SHP77 treated with DMSO at 0.1 percent for 48 hours (cell line): ENCODE measurements at regions not wholly inside any gene's neighbourhood (a gene's known extent, or its start where the extent isn't known, plus 50 kb on each side); places are given as distances from the start of the nearest gene placed in this dataset.

Experiments
- DNase-seq: peaks from one replicate; lab custom pipeline; 2025; lab: John Stamatoyannopoulos, UW

GRCh38 chr14:66070542-66071319 is 415.4 kb upstream of the CCDC196 start:
- no peak for DNase-seq

GRCh38 chr14:66072190-66073084 is 413.7 kb upstream of the CCDC196 start:
- DNase-seq, result no peak

- peak; percentile 18 for DNase-seq
Measured at GRCh38 chr14:66074537-66074936, 411.6 kb upstream of the CCDC196 start.

- no peak for DNase-seq
Measured at GRCh38 chr14:66076176-66076575, 410.0 kb upstream of the CCDC196 start.

GRCh38 chr14:66078006-66078405 is 408.2 kb upstream of the CCDC196 start:
- peak; percentile 50 for DNase-seq

GRCh38 chr14:66081594-66082376 is 404.4 kb upstream of the CCDC196 start:
- DNase-seq, result no peak

GRCh38 chr14:66085224-66085623 is 400.9 kb upstream of the CCDC196 start:
- DNase-seq, result no peak

- no peak for DNase-seq
Measured at GRCh38 chr14:66085665-66086064, 400.5 kb upstream of the CCDC196 start.

GRCh38 chr14:66087231-66087630 is 398.9 kb upstream of the CCDC196 start:
- no peak for DNase-seq

GRCh38 chr14:66088656-66089055 is 397.5 kb upstream of the CCDC196 start:
- DNase-seq, result no peak

GRCh38 chr14:66092206-66092605 is 394.0 kb upstream of the CCDC196 start:
- DNase-seq, result no peak

GRCh38 chr14:66092748-66093147 is 393.4 kb upstream of the CCDC196 start:
- DNase-seq, result no peak

- DNase-seq, result no peak
Measured at GRCh38 chr14:66094001-66094727, 392.0 kb upstream of the CCDC196 start.

- peak; percentile 18 for DNase-seq
Measured at GRCh38 chr14:66099451-66099850, 386.7 kb upstream of the CCDC196 start.

GRCh38 chr14:66099931-66100330 is 386.2 kb upstream of the CCDC196 start:
- no peak for DNase-seq

- DNase-seq, result no peak
Measured at GRCh38 chr14:66101662-66102061, 384.5 kb upstream of the CCDC196 start.

- no peak for DNase-seq
Measured at GRCh38 chr14:66104486-66104885, 381.7 kb upstream of the CCDC196 start.

GRCh38 chr14:66105815-66106214 is 380.4 kb upstream of the CCDC196 start:
- no peak for DNase-seq

GRCh38 chr14:66109426-66109825 is 376.7 kb upstream of the CCDC196 start:
- DNase-seq, result no peak

- no peak for DNase-seq
Measured at GRCh38 chr14:66111891-66112290, 374.3 kb upstream of the CCDC196 start.

- no peak for DNase-seq
Measured at GRCh38 chr14:66114071-66114470, 372.1 kb upstream of the CCDC196 start.
